ENCODE measurements at regions not wholly inside any gene's neighbourhood (a gene's known extent, or its start where the extent isn't known, plus 50 kb on each side); places are given as distances from the start of the nearest gene placed in this dataset.

GRCh38 chr7:28299556-28299955 lies 112.8 kb upstream of the CREB5 start:
- TF ChIP-seq CTCF (conservative IDR thresholded peaks at IDR 0.05) (no peak), ZFX (IDR thresholded peaks at IDR 0.05) (no peak)

Measured in C4-2B (cell line).